GM11168 (cell line): ENCODE measurements at regions not wholly inside any gene's neighbourhood (a gene's known extent, or its start where the extent isn't known, plus 50 kb on each side); places are given as distances from the start of the nearest gene placed in this dataset.

Experiments
- in situ Hi-C: fragments of 300-500 bp; cut with MboI; formaldehyde crosslinking; loops from one replicate; pipeline ENCODE4 v1.12.0; 2022; ENCODE audit warnings: low sequenced_read_pairs; ENCODE audit not compliant: unreplicated experiment

GRCh38 chr6:44050872-44051505 is 76.3 kb downstream of the MRPL14 start:
- in situ Hi-C loops: no loop called here

DNA sequence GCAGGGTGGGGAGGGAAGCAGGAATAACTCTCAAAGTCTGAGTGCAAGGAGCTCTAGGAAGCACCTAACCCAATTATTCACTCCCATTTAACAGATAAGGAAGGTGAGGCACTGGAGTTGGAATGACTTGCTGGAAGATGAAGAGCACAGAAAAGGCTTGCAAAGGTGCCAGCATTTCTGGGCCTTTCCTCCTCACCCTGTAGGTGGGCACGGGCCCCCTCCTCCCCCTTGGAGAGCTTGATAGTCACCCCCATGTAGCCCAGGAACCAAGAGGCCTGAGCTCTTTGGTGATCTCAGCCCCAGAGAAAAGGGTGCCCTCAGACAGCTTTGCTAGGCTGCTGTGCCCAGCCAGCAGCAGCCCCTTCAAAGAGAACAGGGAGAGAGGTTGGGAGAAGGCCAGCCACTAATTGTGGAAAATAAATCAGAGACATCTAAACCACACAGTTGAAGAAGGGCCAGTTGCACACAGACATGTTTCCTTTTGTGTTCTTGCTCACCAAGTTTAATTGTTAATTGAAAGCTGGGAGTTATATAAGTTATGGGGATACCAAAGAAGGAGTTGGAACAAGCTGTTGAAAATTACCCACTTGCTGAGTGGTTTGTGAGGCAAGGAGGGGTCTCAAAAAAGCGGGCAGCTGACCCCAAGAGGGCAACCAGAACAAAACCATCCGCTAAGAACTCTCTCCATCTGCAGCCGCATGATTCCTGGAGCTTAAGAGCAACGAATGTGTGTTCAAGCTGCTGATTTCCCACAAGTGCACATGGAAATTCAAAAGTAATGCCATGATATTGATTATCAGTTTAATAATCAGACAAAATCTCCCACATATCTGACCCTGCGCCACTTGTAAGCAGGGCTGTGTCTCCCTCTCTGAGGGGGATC is 77.0 kb downstream of the MRPL14 start:
- in situ Hi-C loops: no loop called here

DNA sequence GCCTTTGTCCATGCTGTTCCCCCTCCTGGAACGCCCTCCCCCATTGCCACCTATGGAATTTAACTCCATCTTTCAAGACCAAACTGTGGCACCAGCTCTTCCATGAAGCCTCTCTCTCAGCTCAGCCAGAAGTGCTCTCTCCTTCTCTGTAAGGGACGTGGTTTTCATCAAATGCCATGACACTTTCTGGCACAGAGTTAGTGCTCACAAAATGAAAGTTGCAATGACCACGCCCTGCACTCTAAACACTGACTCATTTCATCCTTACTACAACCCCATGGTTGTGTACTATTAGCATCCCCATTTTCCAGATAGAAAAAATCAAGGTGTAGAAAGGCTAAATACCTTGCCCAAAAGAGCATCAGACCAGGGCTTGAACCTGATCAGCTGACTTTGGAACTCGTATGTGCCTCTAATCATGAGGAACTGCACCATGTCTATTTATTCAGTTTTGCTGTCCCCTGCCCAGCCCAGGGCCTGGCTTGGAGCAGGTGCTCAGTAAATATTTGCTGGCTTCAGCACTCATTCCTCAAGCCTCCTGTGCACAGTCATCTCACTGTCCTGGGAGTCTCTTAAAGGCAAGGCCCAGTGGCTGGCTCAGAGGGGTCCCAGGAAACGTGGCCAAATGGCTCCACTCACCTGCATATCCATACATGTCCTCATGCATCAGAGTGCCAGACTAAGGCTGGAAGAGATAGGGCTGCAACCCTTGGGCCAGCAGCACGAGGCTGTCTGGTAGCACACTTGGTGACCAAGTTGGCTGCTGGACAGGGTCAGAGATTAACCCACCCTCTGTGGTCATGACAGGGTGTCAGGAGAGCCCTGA is 77.9 kb downstream of the MRPL14 start:
- in situ Hi-C loops: no loop called here

GRCh38 chr6:44048277-44048676 is 79.0 kb downstream of the MRPL14 start:
- in situ Hi-C loops: no loop called here

- in situ Hi-C loops: no loop called here
Observed at GRCh38 chr6:44047801-44048200, 79.5 kb downstream of the MRPL14 start.

DNA sequence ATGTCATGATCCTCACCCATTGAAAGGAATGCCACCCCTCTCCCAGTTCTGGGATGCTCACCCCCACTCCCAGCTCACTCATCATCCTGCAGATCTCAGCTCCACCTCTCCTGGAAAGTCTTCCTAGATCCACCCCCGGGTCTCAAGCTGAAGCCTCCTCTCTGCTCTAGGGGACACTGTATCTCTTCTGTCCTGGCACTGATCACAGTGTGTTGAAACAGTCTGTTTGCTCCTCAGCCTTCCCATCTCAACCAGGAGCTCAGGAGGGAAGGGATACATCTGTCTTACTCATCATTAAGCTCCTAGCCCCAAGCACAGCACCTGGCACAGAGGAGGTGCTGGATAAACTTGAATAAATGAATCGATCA is 80.1 kb downstream of the MRPL14 start:
- in situ Hi-C loops: no loop called here

DNA sequence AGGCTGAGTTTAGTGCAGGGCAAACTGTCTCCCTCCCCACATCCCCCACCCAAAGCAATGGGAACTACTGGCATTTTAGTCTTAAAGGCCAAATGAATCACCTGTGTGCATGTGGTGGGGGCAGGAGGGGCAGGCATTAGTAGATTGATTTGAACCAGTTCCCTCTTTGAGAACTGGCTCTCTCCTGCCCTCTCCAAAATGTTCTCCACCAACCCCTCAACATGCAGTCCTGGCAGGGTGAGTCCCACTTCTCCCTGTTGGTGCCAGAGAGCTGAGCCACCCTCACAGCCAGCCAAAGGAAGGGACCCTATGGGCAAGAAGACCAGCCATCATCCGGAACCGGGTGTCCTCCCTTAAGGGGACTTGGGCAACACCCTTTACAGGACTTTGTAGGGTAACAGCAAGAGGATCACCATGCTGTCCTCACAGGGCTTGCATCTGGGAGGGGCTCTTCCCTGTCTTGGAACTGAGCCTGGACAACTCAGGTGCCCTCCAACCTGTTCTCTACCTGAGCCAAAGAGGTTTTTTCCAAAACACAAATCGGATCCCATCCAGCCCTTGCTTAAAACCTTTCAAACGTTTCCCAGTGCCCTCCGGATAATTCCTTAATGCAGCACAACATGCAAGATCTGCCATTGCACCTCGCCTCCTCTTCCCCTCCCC is 80.6 kb downstream of the MRPL14 start:
- in situ Hi-C loops: no loop called here

DNA sequence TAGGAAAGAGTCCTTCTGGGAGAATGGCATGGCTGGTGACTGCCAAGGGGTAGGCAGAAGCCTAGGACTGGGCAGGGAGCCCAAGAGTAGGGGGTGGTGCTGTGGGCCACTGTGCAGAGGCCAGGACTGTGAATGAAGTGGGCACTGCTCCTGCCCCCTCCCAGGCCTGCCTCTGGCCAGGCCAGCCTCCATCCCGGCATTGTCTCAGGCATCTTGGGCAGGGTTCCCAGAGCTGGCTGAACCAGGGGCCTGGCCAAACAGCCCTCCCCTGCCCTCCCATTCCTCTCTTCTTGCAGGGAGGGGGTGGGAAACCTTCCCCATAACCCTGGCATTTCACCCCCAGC is 81.6 kb downstream of the MRPL14 start:
- in situ Hi-C loops: no loop called here

GRCh38 chr6:44044940-44045671 is 82.1 kb downstream of the MRPL14 start:
- in situ Hi-C loops: no loop called here

DNA sequence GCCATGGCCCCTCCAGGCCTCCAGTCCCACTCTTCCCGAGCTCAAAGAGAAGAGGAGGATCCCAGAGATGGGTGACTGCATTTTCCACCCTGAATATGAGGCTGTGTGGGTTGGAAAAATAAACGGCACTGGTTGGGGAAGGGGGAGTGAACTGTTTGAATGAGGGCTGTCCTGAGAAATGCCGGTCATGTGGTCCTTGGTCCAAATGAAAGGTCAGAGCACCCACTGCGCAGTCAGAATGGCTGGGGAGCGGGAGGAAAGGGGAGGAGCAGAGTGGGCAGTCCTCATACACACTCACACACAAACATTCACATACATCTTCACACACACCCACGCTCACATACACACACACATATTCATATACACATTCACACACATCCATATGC is 83.1 kb downstream of the MRPL14 start:
- in situ Hi-C loops: no loop called here

GRCh38 chr6:44043479-44044153 is 83.6 kb downstream of the MRPL14 start:
- in situ Hi-C loops: no loop called here

- in situ Hi-C loops: no loop called here
Observed at GRCh38 chr6:44042989-44043478, 84.2 kb downstream of the MRPL14 start.

- in situ Hi-C loops: no loop called here
Observed at GRCh38 chr6:44042261-44042988, 84.8 kb downstream of the MRPL14 start.

GRCh38 chr6:44041461-44042260 is 85.6 kb downstream of the MRPL14 start:
- in situ Hi-C loops: no loop called here

DNA sequence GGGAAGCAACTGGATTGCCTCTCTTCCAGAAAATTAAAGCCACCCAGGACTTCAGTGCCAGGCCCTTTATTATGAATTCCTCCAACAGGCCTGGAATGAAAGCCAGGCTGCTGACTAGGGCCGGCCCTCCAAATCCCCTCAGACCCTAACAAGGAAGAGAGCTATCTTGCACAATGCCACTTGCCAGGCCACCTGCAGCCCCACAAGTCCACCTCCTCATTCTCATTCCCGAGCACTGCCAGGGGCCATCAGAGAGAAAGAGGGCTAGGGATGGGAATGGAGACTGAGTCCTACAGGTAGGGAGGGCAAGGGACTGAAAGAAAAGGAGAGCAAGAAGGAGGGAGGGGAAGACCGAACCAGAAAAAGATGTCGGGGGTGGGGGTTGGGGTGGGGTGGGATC is 86.5 kb downstream of the MRPL14 start:
- in situ Hi-C loops: no loop called here

GRCh38 chr6:44039839-44040350 is 87.4 kb downstream of the MRPL14 start:
- in situ Hi-C loops: no loop called here

DNA sequence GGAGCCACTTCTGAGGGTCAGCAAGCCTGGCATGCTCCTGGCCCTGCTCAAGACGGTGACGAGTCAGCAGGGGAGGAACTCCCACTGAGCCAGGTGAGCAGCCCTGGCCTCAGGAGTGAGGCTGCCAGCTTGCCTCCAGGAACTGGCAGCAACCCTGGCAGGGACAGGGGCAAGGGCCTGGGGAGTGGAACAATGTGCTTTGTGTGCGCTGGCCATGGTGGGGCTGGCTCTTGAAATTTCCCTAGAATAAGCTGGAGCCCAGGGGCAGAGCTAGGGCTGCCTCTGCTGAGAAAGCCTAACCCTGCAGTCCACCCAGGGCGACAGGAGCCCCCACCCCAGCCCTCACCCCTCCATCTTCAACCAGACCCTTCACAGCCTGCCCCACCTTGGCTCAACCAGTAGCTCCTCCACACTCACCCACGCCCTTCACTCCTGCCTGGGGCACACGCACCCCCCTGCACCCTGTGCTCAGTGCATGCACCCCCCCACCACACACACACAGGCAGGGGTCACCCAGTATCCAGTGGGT is 88.0 kb downstream of the MRPL14 start:
- in situ Hi-C loops: no loop called here
